IPS DF 6.9 (cell line): ENCODE measurements at regions not wholly inside any gene's neighbourhood (a gene's known extent, or its start where the extent isn't known, plus 50 kb on each side); places are given as distances from the start of the nearest gene placed in this dataset.
A peak's percentile ranks its signal among the peaks of the same experiment; 100 is the strongest.
"Not testable (repeated sequence)": the region's sequence is repeated elsewhere in the genome, so short reads cannot be mapped to it uniquely, and the experiment has no call there.

Experiments used
- DNase-seq: peaks from one replicate; pipeline ENCODE4 v3.0.0-alpha.2; 2013; ENCODE audit warnings: low read depth, low spot score
- H3K27ac ChIP-seq: one replicate; pipeline ENCODE4 v1.5.1; 2013; ENCODE audit warnings: low read length, control low read depth
- H3K27me3 ChIP-seq: 2 replicates; pipeline ENCODE4 v1.6.1; 2013; ENCODE audit warnings: mild to moderate bottlenecking, low read length; ENCODE audit not compliant: control insufficient read depth, insufficient read depth
- H3K36me3 ChIP-seq: 2 replicates; pipeline ENCODE4 v1.6.1; 2013; ENCODE audit warnings: low read length; ENCODE audit not compliant: control insufficient read depth, insufficient read depth
- H3K4me1 ChIP-seq: 2 replicates; pipeline ENCODE4 v1.6.1; 2013; ENCODE audit warnings: low read length; ENCODE audit not compliant: control insufficient read depth, insufficient read depth
- H3K4me3 ChIP-seq: 2 replicates; pipeline ENCODE4 v1.5.1; 2013; ENCODE audit warnings: mild to moderate bottlenecking, low read length
- H3K9me3 ChIP-seq: 2 replicates; pipeline ENCODE4 v1.6.1; 2013; ENCODE audit warnings: low read length, inconsistent platforms; ENCODE audit not compliant: control insufficient read depth, insufficient read depth
- WGBS: extraction: QIAGEN DNeasy Blood & Tissue Kit; methylation state at CpG from one replicate; pipeline ENCODE4 v1.1.7; 2013; ENCODE audit warnings: mixed read lengths, missing lambda C conversion rate; ENCODE audit not compliant: insufficient read length, insufficient coverage; 5-methylcytosine and 5-hydroxymethylcytosine counted together

DNA sequence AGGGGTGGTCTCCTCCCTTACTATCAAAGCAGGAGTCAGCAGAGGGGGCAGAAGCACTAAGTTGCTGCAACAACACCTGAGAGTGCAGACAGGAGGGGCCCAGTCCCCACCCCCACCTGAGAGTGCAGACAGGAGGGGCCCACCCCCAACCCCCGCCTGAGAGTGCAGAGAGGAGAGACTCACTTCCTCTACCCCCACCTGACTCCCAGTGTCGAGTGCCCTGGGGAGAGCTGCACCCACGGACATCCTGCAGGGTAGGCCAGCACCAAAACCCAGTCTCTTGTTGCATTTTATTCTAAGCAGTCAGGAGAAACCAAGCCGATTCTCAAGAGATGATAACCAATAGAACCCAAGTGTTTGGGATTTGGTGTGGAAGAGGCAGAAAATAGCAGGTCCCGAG lies 78.4 kb downstream of the NAPG start:
- Histone ChIP-seq H3K27me3 (no peaks in the 10 kb centered on the region), H3K27ac (no peak overlapping the region), H3K4me1 (no peaks in the 10 kb centered on the region), H3K9me3 (no peaks in the 10 kb centered on the region), H3K36me3 (no peaks in the 10 kb centered on the region), H3K4me3 (no peak overlapping the region)
- WGBS, result no CpG with 5 or more reads among the region's 5 CpGs
- DNase-seq, result no peak

- H3K27me3 ChIP-seq, DNase-seq, H3K4me1 ChIP-seq, H3K27ac ChIP-seq, H3K4me3 ChIP-seq, H3K9me3 ChIP-seq, H3K36me3 ChIP-seq: not testable (repeated sequence)
- no CpG with 5 or more reads among the region's 5 CpGs for WGBS
These were observed 81.1 kb downstream of the NAPG start for GRCh38 chr18:10606881-10607280.

- WGBS, result no CpG with 5 or more reads among the region's 38 CpGs
- not testable (repeated sequence) for H3K36me3 ChIP-seq, H3K27ac ChIP-seq, H3K27me3 ChIP-seq, H3K9me3 ChIP-seq, DNase-seq, H3K4me1 ChIP-seq
- peak overlapping the region; percentile 28; the same call in 1 of the 2 replicates for H3K4me3 ChIP-seq
These were observed 81.8 kb downstream of the NAPG start for GRCh38 chr18:10607332-10608248.

- H3K27ac ChIP-seq, H3K27me3 ChIP-seq, H3K36me3 ChIP-seq, H3K9me3 ChIP-seq, H3K4me1 ChIP-seq, H3K4me3 ChIP-seq, DNase-seq: not testable (repeated sequence)
- WGBS, result no CpG with 5 or more reads among the region's 3 CpGs
These were observed 82.6 kb downstream of the NAPG start for GRCh38 chr18:10608450-10608849.

- not testable (repeated sequence) for H3K36me3 ChIP-seq, H3K9me3 ChIP-seq, H3K27me3 ChIP-seq, H3K4me1 ChIP-seq, DNase-seq, H3K27ac ChIP-seq, H3K4me3 ChIP-seq
- WGBS, result no CpG with 5 or more reads among the region's 4 CpGs
These were observed 83.2 kb downstream of the NAPG start for GRCh38 chr18:10609046-10609445.

DNA sequence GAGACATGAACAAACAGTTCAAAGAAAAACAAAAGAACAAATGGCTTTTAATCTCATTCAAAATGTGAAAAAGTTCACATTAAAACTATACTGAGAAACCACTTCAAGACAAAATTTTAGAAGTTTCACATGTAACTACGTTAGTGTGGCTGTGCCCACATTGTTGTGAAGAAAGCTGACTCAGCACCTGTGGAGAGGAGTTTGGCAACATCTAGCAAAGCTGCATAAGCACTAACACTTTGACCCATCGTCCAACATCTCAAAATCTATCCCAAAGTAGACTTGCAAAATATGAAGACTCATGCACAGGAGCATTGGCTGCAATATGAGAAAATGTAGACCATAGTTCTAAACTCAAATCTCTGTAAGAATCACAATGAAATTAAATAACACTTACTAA lies 87.4 kb downstream of the NAPG start:
- not testable (repeated sequence) for H3K4me3 ChIP-seq, H3K27ac ChIP-seq, H3K9me3 ChIP-seq, H3K4me1 ChIP-seq, H3K36me3 ChIP-seq, H3K27me3 ChIP-seq, DNase-seq
- WGBS, result no CpG with 5 or more reads among the region's 2 CpGs

GRCh38 chr18:10616714-10617113 lies 90.9 kb downstream of the NAPG start:
- H3K4me3 ChIP-seq, DNase-seq, H3K27me3 ChIP-seq, H3K4me1 ChIP-seq, H3K27ac ChIP-seq, H3K9me3 ChIP-seq, H3K36me3 ChIP-seq: not testable (repeated sequence)
- WGBS, result no CpG with 5 or more reads among the region's 4 CpGs

GRCh38 chr18:10618797-10619196 lies 93.0 kb downstream of the NAPG start:
- no CpG with 5 or more reads among the region's 4 CpGs for WGBS
- H3K4me3 ChIP-seq, H3K27ac ChIP-seq, H3K9me3 ChIP-seq, DNase-seq, H3K4me1 ChIP-seq, H3K27me3 ChIP-seq, H3K36me3 ChIP-seq: not testable (repeated sequence)

DNA sequence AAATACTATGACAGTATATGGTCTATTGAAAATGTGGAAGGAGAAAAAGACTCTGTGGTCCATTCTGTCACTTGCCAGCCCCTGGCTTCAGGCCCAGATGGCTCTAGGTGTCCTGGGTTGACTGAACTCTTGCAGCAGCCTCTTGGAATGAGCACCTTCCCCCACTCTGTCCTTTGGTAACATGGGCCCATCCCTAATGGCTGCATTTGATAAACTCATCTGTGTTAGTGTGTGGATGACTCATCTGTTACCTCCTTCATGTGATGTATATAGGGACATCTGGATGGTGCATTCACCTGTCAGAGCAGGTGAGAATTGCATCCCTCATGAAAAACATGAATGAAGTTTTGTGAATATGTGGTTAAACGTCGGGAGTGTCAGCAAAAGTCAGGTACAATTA lies 93.5 kb downstream of the NAPG start:
- H3K9me3 ChIP-seq, H3K27me3 ChIP-seq, H3K27ac ChIP-seq, DNase-seq, H3K4me1 ChIP-seq, H3K4me3 ChIP-seq, H3K36me3 ChIP-seq: not testable (repeated sequence)
- WGBS, result no CpG with 5 or more reads among the region's 2 CpGs

DNA sequence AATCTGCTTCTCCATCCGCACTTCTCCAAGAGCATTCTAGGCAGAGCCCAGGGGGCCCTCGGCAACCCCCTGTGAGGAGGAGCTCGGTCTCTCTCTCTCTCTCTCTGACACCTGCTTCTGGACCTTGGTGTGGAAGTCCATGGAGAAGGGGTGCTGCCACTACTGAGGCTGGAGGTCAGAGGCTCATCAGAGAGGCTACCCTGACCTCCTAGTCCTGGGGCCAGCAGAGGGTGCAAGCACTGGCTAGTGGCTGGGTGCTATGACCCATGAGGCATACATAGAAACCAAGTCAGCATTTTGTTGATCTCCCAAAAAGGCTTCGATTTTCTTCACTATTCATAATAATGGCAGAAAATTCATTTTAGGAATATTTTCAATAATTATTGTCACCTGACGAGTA lies 94.0 kb downstream of the NAPG start:
- WGBS, result no CpG with 5 or more reads among the region's 5 CpGs
- not testable (repeated sequence) for H3K27ac ChIP-seq, DNase-seq, H3K4me3 ChIP-seq, H3K9me3 ChIP-seq, H3K36me3 ChIP-seq, H3K4me1 ChIP-seq, H3K27me3 ChIP-seq
